ENCODE measurements at regions not wholly inside any gene's neighbourhood (a gene's known extent, or its start where the extent isn't known, plus 50 kb on each side); places are given as distances from the start of the nearest gene placed in this dataset.
"Not testable (repeated sequence)": the region's sequence is repeated elsewhere in the genome, so short reads cannot be mapped to it uniquely, and the experiment has no call there.

DNA sequence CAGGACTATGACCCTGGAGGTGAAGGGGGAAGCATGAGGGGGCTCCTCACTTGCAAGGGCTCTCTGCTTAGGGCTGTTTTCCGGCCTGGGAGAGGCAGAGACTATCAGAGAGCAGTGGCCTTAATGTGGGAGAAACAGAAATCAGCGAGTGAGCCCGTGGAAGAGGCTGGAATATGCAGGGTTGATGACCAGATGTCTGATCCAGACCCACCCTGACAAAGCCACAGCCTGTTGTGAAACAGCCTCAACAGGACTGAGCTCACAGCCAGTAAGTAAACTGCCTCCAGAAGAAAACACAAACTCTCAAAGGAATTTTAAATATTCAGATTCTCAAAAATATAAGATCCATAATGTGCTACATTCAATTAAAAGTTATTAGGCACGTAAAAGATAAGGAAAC is 213.7 kb downstream of the ATP6V0E2 start:
- H3K4me2 ChIP-seq; CTCF ChIA-PET; ATAC-seq; DNase-seq (ENCODE audit: low read depth in 1 of 2, low spot score in 1 of 2); POLR2A ChIA-PET; H3K27ac ChIP-seq; H3K4me3 ChIP-seq; H3K4me1 ChIP-seq; H3K9me3 ChIP-seq; FAIRE-seq: not testable (repeated sequence)
- WGBS (ENCODE audit: missing lambda C conversion rate) = 0% methylated on average over 4 of the region's 4 CpGs

DNA sequence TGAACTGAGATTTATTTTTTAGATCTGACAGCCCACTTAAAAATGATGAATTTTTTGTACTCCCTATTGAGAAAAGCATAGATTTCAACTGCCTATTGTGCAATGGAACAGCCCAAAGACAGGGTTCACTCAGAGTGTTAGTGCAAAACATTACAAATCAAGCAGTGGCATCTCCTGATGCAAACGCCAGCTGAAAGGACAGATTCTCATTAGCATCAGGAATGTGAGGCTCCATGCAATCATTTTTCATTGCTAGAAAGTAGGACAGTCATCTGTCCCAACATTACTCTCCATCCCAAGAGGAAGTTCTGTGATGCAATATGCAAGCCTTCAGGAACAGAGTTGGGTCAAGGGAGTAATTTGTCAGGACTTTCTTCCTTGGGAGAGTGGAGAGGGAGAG is 215.4 kb downstream of the ATP6V0E2 start:
- ATAC-seq; H3K4me3 ChIP-seq; H3K4me2 ChIP-seq; H3K27ac ChIP-seq; H3K4me1 ChIP-seq; DNase-seq (ENCODE audit: low read depth in 1 of 2, low spot score in 1 of 2); FAIRE-seq; H3K9me3 ChIP-seq; CTCF ChIA-PET; POLR2A ChIA-PET: not testable (repeated sequence)
- 0% methylated on average over 1 of the region's 1 CpG for WGBS (ENCODE audit: missing lambda C conversion rate)

DNA sequence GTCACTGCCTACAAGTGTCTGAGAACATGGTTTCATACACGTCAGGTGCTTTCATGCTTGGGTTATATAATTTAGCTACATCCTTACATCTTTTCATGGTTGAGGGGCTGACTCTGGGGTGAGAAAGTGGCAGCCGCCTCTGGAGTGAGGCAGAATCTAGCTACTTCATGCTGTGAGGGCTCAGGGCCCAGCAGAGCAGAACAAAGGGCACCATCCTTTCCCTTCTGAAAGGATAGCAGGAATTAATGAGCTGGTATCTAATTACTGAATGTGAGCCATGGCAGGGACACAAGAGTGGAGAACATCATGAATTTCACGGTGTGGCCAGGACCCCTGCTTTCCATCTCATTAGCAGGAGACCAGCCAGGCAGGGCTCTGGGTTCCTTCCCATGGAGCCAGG is 217.0 kb downstream of the ATP6V0E2 start:
- H3K4me1 ChIP-seq; FAIRE-seq; H3K27ac ChIP-seq; ATAC-seq; DNase-seq (ENCODE audit: low read depth in 1 of 2, low spot score in 1 of 2); H3K4me2 ChIP-seq; H3K9me3 ChIP-seq; CTCF ChIA-PET; POLR2A ChIA-PET; H3K4me3 ChIP-seq: not testable (repeated sequence)
- WGBS (ENCODE audit: missing lambda C conversion rate) = 2% methylated on average over 3 of the region's 3 CpGs

DNA sequence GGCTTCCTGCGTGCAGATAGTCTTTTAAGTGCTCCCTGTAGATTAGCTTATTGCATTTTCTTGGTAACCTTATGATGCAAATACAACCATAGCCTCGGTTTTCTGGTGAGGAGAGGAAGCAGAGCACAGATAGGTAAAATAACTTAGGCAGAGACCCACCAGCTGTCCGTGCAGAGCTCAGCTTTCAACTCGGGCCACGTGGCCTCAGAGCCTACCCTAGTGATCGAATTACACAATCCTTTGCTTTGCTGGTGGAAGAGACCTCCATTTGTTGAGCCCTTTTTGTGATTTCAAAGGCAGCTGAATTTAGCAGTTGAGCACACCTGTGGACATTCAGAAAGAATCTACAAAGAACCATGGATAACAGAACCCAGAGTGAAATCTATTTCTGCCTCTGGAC is 220.1 kb downstream of the ATP6V0E2 start:
- 15% methylated on average over 6 of the region's 6 CpGs for WGBS (ENCODE audit: missing lambda C conversion rate)
- CTCF ChIA-PET, POLR2A ChIA-PET: not testable (repeated sequence)

DNA sequence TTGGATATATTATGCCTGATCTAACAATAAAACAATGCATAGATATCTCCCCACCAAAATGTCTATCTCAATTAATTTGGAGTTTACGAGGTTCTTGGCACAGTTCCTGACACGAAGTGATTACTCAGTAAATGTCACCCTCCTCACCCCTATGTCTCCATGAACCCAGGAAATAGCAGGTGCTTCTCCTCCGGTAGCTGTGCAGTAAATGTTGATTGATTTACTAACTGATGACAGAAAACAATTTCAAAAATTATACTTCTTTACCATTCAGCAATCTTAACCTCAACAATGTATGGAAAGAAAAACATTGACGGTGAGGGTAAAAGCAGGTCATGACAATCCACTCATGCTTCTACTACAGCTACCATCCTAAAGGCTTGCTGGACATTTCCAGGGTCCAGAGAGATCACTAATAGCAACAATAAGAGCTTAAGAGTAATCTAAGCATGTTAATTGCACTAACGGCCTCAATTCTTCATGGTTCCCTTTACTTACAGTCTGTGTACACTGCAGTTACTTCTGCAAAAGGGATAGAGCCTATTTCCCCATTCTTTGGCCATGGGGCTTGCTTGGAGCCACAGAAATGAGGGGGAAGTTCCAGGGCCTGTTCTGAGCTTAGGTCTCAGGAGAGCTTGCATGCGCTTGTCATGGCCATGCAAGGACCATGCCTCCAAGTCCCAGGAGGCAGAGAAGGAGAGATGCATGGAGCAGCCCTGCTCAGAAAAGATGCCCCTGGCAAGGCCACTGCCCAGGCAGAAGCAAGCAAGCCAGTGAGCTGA is 222.6 kb downstream of the ATP6V0E2 start:
- H3K4me2 ChIP-seq; FAIRE-seq; H3K27ac ChIP-seq; DNase-seq (ENCODE audit: low read depth in 1 of 2, low spot score in 1 of 2); H3K4me1 ChIP-seq; H3K4me3 ChIP-seq; POLR2A ChIA-PET; ATAC-seq; CTCF ChIA-PET; H3K9me3 ChIP-seq: not testable (repeated sequence)
- 23% methylated on average over 6 of the region's 6 CpGs for WGBS (ENCODE audit: missing lambda C conversion rate)

More for the DNA sequence above, 220.1 kb downstream of the ATP6V0E2 start:
- H3K27ac ChIP-seq; H3K4me3 ChIP-seq; H3K4me2 ChIP-seq; FAIRE-seq; H3K4me1 ChIP-seq; H3K9me3 ChIP-seq; ATAC-seq; DNase-seq (ENCODE audit: low read depth in 1 of 2, low spot score in 1 of 2): not testable (repeated sequence)

DNA sequence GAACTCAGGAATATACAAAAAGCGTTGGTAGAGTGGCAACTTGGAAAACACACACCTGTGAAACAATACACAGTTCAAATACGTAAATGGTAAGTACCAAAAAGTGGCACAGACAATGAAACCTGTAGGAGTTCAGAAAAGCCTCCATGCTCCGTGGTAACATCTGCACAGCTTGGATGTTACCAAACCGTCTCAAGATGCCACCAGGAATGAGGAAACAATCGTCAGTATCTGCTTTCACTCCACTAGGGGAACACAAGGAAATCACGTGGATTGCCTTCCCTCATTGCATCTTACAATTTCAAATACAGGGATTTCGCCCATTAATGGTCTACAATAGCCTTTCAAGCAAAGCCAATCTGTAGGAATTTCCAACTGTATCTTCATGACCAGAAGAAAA is 224.6 kb upstream of the LRRC61 start:
- H3K4me2 ChIP-seq; H3K9me3 ChIP-seq; POLR2A ChIA-PET; FAIRE-seq; DNase-seq (ENCODE audit: low read depth in 1 of 2, low spot score in 1 of 2); H3K27ac ChIP-seq; H3K4me3 ChIP-seq; ATAC-seq; CTCF ChIA-PET; H3K4me1 ChIP-seq: not testable (repeated sequence)
- 11% methylated on average over 7 of the region's 7 CpGs for WGBS (ENCODE audit: missing lambda C conversion rate)

DNA sequence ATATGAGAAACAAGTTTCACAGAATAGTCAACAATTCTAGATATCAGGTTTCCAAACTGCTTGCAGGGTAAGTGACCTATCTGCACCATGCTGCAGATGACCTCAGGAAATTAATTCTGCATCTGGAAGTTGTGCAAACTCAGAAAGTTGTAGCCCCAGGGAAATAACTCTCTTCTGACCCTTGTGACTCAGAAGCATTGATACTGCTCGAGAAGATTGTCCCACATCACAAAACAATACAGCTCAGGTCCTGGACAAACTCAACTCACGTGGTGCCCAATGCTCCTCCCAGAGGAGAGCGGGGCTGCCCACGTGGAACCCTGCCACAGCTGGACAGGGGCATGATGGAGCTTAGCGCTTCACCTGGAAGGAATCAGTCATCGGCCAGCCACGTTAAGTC is 221.9 kb upstream of the LRRC61 start:
- H3K4me3 ChIP-seq; DNase-seq (ENCODE audit: low read depth in 1 of 2, low spot score in 1 of 2); CTCF ChIA-PET; H3K4me2 ChIP-seq; FAIRE-seq; ATAC-seq; H3K4me1 ChIP-seq; POLR2A ChIA-PET; H3K9me3 ChIP-seq; H3K27ac ChIP-seq: not testable (repeated sequence)
- WGBS (ENCODE audit: missing lambda C conversion rate) = 13% methylated on average over 5 of the region's 7 CpGs

DNA sequence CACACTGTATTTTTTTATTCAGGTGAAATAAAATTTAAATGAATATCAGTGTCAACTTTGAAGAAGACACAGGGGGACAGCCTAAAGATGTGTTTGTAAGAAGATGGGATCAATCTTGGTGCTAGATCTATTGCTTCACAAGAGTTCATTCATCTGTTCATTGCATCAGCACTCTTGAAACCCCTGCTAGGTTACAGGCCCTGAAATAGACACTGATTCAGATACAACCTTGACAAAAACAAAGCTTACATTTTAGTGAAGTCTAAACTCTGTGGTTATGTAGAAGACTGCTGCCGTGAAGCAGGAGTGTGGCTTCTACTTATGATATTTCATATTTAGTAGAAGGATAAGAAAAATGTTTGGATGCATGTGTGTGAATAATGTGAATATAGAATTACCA is 215.9 kb upstream of the LRRC61 start:
- H3K9me3 ChIP-seq; DNase-seq (ENCODE audit: low read depth in 1 of 2, low spot score in 1 of 2); POLR2A ChIA-PET; H3K27ac ChIP-seq; FAIRE-seq; H3K4me1 ChIP-seq; CTCF ChIA-PET; H3K4me2 ChIP-seq; ATAC-seq; H3K4me3 ChIP-seq: not testable (repeated sequence)
- 31% methylated on average over 1 of the region's 1 CpG for WGBS (ENCODE audit: missing lambda C conversion rate)

DNA sequence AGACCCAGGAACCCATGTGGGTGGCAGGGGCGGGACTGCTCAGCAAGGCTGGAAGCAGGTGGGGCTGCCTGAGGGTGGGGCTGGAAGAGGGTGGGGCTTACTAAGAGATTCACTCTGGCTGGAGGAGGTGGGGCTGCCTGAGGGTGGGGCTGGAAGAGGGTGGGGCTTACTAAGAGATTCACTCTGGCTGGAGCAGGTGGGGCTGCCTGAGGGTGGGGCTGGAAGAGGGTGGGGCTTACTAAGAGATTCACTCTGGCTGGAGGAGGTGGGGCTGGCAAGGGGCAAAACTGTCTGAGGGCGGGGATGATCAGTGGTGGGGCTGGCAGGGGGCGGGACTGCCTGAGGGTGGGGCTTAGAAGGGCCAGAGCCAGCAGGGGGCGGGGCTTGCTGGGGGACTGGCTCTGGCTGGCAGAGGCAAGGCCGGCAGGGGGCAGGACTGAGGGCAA is 212.8 kb upstream of the LRRC61 start:
- peak; percentile 41 to 87; a peak in 3 of 6 replicates for ATAC-seq
- H3K27ac ChIP-seq, FAIRE-seq, POLR2A ChIA-PET, H3K4me1 ChIP-seq, H3K4me2 ChIP-seq, CTCF ChIA-PET, H3K4me3 ChIP-seq, H3K9me3 ChIP-seq: not testable (repeated sequence)
- WGBS (ENCODE audit: missing lambda C conversion rate) = no CpG with 5 or more reads among the region's 5 CpGs
- DNase-seq (ENCODE audit: low read depth in 1 of 2, low spot score in 1 of 2) = peak in 1 of 2 experiments; percentile 4

DNA sequence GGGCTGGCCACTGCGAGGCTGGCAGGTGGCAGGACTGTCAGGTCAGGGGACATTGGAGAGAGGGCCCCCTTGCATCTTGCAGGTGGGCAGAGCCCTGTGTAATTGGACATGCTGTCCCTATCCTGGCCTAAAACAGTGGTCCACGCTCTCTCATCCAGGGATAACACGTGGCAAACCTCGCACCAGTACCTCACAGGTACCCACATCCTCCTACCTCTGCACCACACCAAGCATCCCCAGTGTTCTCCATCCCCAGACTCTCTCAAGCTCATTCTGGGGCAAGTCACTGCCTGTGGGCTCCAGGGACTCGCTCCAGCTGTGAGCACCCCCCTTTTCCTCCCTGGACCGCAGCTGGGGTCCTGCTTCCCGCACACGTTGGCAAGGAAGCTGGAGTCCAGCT is 212.3 kb upstream of the LRRC61 start:
- H3K9me3 ChIP-seq; H3K27ac ChIP-seq; H3K4me2 ChIP-seq; ATAC-seq; FAIRE-seq; H3K4me3 ChIP-seq; H3K4me1 ChIP-seq; CTCF ChIA-PET; POLR2A ChIA-PET; DNase-seq (ENCODE audit: low read depth in 1 of 2, low spot score in 1 of 2): not testable (repeated sequence)
- 67% methylated on average over 7 of the region's 8 CpGs for WGBS (ENCODE audit: missing lambda C conversion rate)

DNA sequence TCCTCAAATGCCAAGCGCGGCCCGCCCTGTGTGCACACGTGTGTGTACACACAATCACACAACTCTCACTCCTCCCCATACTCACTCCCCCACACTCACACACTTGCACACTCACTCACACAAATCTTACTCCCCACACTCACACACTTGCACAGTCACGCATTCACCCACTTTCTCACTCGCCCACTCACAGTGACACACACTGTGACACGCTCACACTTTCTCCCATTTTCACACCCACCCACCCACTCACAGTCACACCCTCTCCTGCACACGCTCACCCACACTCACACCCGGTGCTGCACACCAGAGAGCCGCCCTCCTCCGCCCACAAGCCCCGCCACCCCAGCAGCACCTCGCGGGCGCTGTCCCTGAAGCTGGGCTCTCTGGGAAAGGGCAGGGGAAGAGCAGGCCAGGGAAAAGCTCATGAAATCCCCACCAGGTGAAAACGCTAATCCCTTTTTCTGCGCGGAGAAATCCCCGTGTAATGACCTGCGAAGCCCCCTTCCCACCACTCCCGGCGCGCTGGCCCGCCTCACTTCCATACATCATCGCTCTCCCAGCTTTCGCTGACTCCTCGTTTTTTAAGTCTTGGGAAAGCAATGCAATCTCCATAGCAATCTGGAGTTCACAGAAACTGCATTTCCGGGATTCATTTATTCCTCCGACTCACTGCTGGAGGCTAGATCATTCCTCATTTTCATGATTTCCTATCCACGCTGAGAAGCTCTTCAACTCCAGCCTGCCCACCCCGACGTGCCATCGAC is 211.6 kb upstream of the LRRC61 start:
- H3K27ac ChIP-seq; H3K4me3 ChIP-seq; H3K9me3 ChIP-seq; POLR2A ChIA-PET; ATAC-seq; DNase-seq (ENCODE audit: low read depth in 1 of 2, low spot score in 1 of 2); H3K4me1 ChIP-seq; H3K4me2 ChIP-seq; CTCF ChIA-PET; FAIRE-seq: not testable (repeated sequence)
- 57% methylated on average over 27 of the region's 33 CpGs for WGBS (ENCODE audit: missing lambda C conversion rate)

Measured in A549 (cell line).